WTC11 (cell line): ENCODE measurements at regions not wholly inside any gene's neighbourhood (a gene's known extent, or its start where the extent isn't known, plus 50 kb on each side); places are given as distances from the start of the nearest gene placed in this dataset.

ENCODE experiments used
- ATAC-seq: fragments of 200-7000 bp; cut with Tn5 transposase; 2 replicates; pipeline ENCODE4 v1.10.0; 2021; ENCODE audit warnings: mild to moderate bottlenecking, moderate library complexity
- CTCF ChIA-PET: fragments of 300-600 bp; sonication (Branson Sonifier 250); formaldehyde crosslinking; loops from one replicate; lab custom pipeline; 2021; ENCODE audit warnings: antibody characterized with exemption; lab: Charles Lee
- POLR2A ChIA-PET: fragments of 350-600 bp; sonication (Branson Sonifier 250); formaldehyde crosslinking; loops from one replicate; lab custom pipeline; 2021; ENCODE audit warnings: antibody characterized with exemption; lab: Charles Lee
- DNase-seq: peaks from one replicate; pipeline ENCODE4 v3.0.0; 2021; ENCODE audit warnings: low spot score
- H3K27ac Mint-ChIP-seq: 2 replicates; pipeline ENCODE4 v1.8.0; 2021; ENCODE audit warnings: mixed read lengths
- H3K27me3 Mint-ChIP-seq: 2 replicates; pipeline ENCODE4 v1.8.0; 2021; ENCODE audit warnings: low read depth, mild to moderate bottlenecking, moderate library complexity, mixed read lengths
- H3K36me3 Mint-ChIP-seq: 2 replicates; pipeline ENCODE4 v1.8.0; 2021; ENCODE audit warnings: mixed read lengths
- H3K4me1 Mint-ChIP-seq: 2 replicates; pipeline ENCODE4 v1.8.0; 2022; ENCODE audit warnings: mixed read lengths
- H3K4me3 Mint-ChIP-seq: 2 replicates; pipeline ENCODE4 v1.8.0; 2021; ENCODE audit warnings: mild to moderate bottlenecking, moderate library complexity, mixed read lengths
- H3K9me3 Mint-ChIP-seq: 2 replicates; pipeline ENCODE4 v1.8.0; 2021; ENCODE audit warnings: mixed read lengths
- ATF1 ChIP-seq: sonication (generic); formaldehyde crosslinking; IDR thresholded peaks from 2 replicates; pipeline ENCODE4 v1.8.1; 2023; ENCODE audit warnings: mild to moderate bottlenecking, moderate library complexity, missing genetic modification reagents
- GTF2I ChIP-seq: fragments of 250-450 bp; sonication (Bioruptor Pico); conservative IDR thresholded peaks from 2 replicates; pipeline ENCODE4 v1.4.0; 2021; ENCODE audit warnings: mild to moderate bottlenecking
- NFATC4 ChIP-seq: fragments of 250-450 bp; sonication (Bioruptor Pico); IDR thresholded peaks from 2 replicates; pipeline ENCODE4 v1.9.0; 2021; ENCODE audit warnings: mild to moderate bottlenecking
- NR1H2 ChIP-seq: sonication (generic); formaldehyde crosslinking; IDR thresholded peaks from 2 replicates; pipeline ENCODE4 v1.9.0; 2021; ENCODE audit warnings: mild to moderate bottlenecking, moderate library complexity, missing genetic modification reagents
- SOX15 ChIP-seq: fragments of 250-450 bp; sonication (Bioruptor Pico); IDR thresholded peaks from 2 replicates; pipeline ENCODE4 v1.9.0; 2021; ENCODE audit warnings: mild to moderate bottlenecking
- TP53 ChIP-seq: sonication (generic); formaldehyde crosslinking; IDR thresholded peaks from 2 replicates; pipeline ENCODE4 v1.8.1; 2023; ENCODE audit warnings: mild to moderate bottlenecking, missing genetic modification reagents
- ZNF317 ChIP-seq: sonication (generic); formaldehyde crosslinking; IDR thresholded peaks from 2 replicates; pipeline ENCODE4 v1.8.1; 2023; ENCODE audit warnings: low read depth, mild to moderate bottlenecking, moderate library complexity, missing genetic modification reagents, borderline replicate concordance
- ZNF423 ChIP-seq: fragments of 250-450 bp; sonication (Bioruptor Pico); IDR thresholded peaks from 2 replicates; pipeline ENCODE4 v2.1.2; 2022; ENCODE audit warnings: mild to moderate bottlenecking, moderate library complexity
- TF ChIP-seq, protein P1 (sequence below): sonication (generic); formaldehyde crosslinking; IDR thresholded peaks from 2 replicates; pipeline ENCODE4 v1.8.0; 2022; ENCODE audit warnings: mild to moderate bottlenecking, missing genetic modification reagents
- TF ChIP-seq, protein P2 (sequence below): sonication (generic); formaldehyde crosslinking; conservative IDR thresholded peaks from 2 replicates; pipeline ENCODE4 v1.8.1; 2023; ENCODE audit warnings: mild to moderate bottlenecking, low read depth, missing genetic modification reagents, moderate library complexity
- TF ChIP-seq, protein P3 (sequence below): sonication (generic); formaldehyde crosslinking; IDR thresholded peaks from 2 replicates; pipeline ENCODE4 v1.8.1; 2023; ENCODE audit warnings: mild to moderate bottlenecking, missing genetic modification reagents
- TF ChIP-seq, protein P4 (sequence below): sonication (generic); formaldehyde crosslinking; IDR thresholded peaks from 2 replicates; pipeline ENCODE4 v1.8.0; 2023; ENCODE audit warnings: mild to moderate bottlenecking, missing genetic modification reagents
- TF ChIP-seq, protein P5 (sequence below): sonication (generic); formaldehyde crosslinking; IDR thresholded peaks from 2 replicates; pipeline ENCODE4 v1.8.0; 2022; ENCODE audit warnings: mild to moderate bottlenecking, missing genetic modification reagents
- TF ChIP-seq, protein P6 (sequence below): fragments of 200-600 bp; IDR thresholded peaks from 2 replicates; pipeline ENCODE4 v1.8.0; 2022; ENCODE audit warnings: antibody characterized with exemption

DNA sequence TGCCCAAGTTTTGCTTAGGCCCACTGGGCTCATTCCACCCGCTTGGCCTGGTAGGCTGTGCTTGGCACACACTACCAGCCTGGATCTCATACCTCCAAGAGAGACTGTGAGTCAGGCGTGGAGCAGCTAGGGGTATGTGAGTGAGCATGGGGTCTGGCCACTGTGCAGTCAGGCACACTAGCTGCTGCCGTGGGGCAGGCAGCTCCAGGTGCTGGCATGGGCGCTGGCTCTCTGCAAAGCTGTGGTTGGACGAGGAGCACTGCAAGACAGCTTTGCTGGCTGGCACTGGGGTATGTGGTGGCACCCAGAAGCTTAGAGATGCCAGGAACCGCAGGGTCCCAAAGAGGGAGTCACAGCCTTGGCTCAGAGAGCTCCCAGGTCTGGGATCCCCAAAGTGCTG, 377.8 kb downstream of the KCTD8 start:
- Mint-ChIP-seq H3K4me1 (peaks cover 7% of the 10 kb centered on the region; the same call in 1 of the 2 replicates), H3K27ac (no peak overlapping the region), H3K4me3 (no peak overlapping the region), H3K9me3 (peaks cover 30% of the 10 kb centered on the region), H3K36me3 (peaks cover 28% of the 10 kb centered on the region), H3K27me3 (no peaks in the 10 kb centered on the region; the same call in 1 of the 2 replicates)
- CTCF ChIA-PET: interaction anchor here (1.1 kb wide), 1 partner anchor 355 kb away, joined by 3 read pairs; no protein-coding TSS in a partner anchor
- ATAC-seq (no peak), DNase-seq (no peak)
- POLR2A ChIA-PET: no interaction called here
- TF ChIP-seq ZNF423 (CRISPR knock-in tag) (no peak), TP53 (CRISPR knock-in tag) (no peak), ZNF317 (CRISPR knock-in tag) (no peak), GTF2I (no peak), NR1H2 (CRISPR knock-in tag) (no peak), ATF1 (CRISPR knock-in tag) (no peak), NFATC4 (CRISPR knock-in tag) (no peak), SOX15 (CRISPR knock-in tag) (no peak)
- TF ChIP-seq, protein P1, sequence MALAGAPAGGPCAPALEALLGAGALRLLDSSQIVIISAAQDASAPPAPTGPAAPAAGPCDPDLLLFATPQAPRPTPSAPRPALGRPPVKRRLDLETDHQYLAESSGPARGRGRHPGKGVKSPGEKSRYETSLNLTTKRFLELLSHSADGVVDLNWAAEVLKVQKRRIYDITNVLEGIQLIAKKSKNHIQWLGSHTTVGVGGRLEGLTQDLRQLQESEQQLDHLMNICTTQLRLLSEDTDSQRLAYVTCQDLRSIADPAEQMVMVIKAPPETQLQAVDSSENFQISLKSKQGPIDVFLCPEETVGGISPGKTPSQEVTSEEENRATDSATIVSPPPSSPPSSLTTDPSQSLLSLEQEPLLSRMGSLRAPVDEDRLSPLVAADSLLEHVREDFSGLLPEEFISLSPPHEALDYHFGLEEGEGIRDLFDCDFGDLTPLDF (CRISPR knock-in tag): no peak
- TF ChIP-seq, protein P2, sequence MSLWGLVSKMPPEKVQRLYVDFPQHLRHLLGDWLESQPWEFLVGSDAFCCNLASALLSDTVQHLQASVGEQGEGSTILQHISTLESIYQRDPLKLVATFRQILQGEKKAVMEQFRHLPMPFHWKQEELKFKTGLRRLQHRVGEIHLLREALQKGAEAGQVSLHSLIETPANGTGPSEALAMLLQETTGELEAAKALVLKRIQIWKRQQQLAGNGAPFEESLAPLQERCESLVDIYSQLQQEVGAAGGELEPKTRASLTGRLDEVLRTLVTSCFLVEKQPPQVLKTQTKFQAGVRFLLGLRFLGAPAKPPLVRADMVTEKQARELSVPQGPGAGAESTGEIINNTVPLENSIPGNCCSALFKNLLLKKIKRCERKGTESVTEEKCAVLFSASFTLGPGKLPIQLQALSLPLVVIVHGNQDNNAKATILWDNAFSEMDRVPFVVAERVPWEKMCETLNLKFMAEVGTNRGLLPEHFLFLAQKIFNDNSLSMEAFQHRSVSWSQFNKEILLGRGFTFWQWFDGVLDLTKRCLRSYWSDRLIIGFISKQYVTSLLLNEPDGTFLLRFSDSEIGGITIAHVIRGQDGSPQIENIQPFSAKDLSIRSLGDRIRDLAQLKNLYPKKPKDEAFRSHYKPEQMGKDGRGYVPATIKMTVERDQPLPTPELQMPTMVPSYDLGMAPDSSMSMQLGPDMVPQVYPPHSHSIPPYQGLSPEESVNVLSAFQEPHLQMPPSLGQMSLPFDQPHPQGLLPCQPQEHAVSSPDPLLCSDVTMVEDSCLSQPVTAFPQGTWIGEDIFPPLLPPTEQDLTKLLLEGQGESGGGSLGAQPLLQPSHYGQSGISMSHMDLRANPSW (CRISPR knock-in tag): no peak
- TF ChIP-seq, protein P3, sequence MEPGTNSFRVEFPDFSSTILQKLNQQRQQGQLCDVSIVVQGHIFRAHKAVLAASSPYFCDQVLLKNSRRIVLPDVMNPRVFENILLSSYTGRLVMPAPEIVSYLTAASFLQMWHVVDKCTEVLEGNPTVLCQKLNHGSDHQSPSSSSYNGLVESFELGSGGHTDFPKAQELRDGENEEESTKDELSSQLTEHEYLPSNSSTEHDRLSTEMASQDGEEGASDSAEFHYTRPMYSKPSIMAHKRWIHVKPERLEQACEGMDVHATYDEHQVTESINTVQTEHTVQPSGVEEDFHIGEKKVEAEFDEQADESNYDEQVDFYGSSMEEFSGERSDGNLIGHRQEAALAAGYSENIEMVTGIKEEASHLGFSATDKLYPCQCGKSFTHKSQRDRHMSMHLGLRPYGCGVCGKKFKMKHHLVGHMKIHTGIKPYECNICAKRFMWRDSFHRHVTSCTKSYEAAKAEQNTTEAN: no peak
- TF ChIP-seq, protein P4, sequence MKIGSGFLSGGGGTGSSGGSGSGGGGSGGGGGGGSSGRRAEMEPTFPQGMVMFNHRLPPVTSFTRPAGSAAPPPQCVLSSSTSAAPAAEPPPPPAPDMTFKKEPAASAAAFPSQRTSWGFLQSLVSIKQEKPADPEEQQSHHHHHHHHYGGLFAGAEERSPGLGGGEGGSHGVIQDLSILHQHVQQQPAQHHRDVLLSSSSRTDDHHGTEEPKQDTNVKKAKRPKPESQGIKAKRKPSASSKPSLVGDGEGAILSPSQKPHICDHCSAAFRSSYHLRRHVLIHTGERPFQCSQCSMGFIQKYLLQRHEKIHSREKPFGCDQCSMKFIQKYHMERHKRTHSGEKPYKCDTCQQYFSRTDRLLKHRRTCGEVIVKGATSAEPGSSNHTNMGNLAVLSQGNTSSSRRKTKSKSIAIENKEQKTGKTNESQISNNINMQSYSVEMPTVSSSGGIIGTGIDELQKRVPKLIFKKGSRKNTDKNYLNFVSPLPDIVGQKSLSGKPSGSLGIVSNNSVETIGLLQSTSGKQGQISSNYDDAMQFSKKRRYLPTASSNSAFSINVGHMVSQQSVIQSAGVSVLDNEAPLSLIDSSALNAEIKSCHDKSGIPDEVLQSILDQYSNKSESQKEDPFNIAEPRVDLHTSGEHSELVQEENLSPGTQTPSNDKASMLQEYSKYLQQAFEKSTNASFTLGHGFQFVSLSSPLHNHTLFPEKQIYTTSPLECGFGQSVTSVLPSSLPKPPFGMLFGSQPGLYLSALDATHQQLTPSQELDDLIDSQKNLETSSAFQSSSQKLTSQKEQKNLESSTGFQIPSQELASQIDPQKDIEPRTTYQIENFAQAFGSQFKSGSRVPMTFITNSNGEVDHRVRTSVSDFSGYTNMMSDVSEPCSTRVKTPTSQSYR (CRISPR knock-in tag): no peak
- TF ChIP-seq, protein P5, sequence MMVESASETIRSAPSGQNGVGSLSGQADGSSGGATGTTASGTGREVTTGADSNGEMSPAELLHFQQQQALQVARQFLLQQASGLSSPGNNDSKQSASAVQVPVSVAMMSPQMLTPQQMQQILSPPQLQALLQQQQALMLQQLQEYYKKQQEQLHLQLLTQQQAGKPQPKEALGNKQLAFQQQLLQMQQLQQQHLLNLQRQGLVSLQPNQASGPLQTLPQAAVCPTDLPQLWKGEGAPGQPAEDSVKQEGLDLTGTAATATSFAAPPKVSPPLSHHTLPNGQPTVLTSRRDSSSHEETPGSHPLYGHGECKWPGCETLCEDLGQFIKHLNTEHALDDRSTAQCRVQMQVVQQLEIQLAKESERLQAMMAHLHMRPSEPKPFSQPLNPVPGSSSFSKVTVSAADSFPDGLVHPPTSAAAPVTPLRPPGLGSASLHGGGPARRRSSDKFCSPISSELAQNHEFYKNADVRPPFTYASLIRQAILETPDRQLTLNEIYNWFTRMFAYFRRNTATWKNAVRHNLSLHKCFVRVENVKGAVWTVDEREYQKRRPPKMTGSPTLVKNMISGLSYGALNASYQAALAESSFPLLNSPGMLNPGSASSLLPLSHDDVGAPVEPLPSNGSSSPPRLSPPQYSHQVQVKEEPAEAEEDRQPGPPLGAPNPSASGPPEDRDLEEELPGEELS (CRISPR knock-in tag): no peak
- TF ChIP-seq, protein P6, sequence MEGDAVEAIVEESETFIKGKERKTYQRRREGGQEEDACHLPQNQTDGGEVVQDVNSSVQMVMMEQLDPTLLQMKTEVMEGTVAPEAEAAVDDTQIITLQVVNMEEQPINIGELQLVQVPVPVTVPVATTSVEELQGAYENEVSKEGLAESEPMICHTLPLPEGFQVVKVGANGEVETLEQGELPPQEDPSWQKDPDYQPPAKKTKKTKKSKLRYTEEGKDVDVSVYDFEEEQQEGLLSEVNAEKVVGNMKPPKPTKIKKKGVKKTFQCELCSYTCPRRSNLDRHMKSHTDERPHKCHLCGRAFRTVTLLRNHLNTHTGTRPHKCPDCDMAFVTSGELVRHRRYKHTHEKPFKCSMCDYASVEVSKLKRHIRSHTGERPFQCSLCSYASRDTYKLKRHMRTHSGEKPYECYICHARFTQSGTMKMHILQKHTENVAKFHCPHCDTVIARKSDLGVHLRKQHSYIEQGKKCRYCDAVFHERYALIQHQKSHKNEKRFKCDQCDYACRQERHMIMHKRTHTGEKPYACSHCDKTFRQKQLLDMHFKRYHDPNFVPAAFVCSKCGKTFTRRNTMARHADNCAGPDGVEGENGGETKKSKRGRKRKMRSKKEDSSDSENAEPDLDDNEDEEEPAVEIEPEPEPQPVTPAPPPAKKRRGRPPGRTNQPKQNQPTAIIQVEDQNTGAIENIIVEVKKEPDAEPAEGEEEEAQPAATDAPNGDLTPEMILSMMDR: no peak
